ENCODE measurements at regions not wholly inside any gene's neighbourhood (a gene's known extent, or its start where the extent isn't known, plus 50 kb on each side); places are given as distances from the start of the nearest gene placed in this dataset.
"Not testable (repeated sequence)": the region's sequence is repeated elsewhere in the genome, so short reads cannot be mapped to it uniquely, and the experiment has no call there.

- WGBS (ENCODE audit: insufficient coverage, insufficient replicate concordance, low lambda C conversion rate, missing lambda C conversion rate) = 68% methylated on average over 2 of the region's 2 CpGs
- no peak for FAIRE-seq
Measured at GRCh38 chr10:28370107-28370835, 67.4 kb upstream of the MPP7 start.

GRCh38 chr10:28371638-28372037, 68.8 kb upstream of the MPP7 start:
- H3K36me3 ChIP-seq (ENCODE audit: control insufficient read depth in 2 of 2, insufficient read depth in 2 of 2, low read length in 1 of 2); intact Hi-C loops (cut with micrococcal nuclease; ENCODE audit: unreplicated experiment); FAIRE-seq; H3K4me2 ChIP-seq (ENCODE audit: control insufficient read depth, insufficient read depth); in situ Hi-C loops (cut with MboI); H3K9ac ChIP-seq (ENCODE audit: control insufficient read depth, insufficient read depth, low read length); H4K20me1 ChIP-seq (ENCODE audit: control insufficient read depth, insufficient read depth); H3K79me2 ChIP-seq (ENCODE audit: control insufficient read depth, insufficient read depth, low read length); DNase-seq (ENCODE audit: low read depth, low spot score); ATAC-seq; BruUV-seq (replicated peaks); H3K4me3 ChIP-seq; H3K27me3 ChIP-seq (replicated peaks in 1 of 2; ENCODE audit: control insufficient read depth in 2 of 2, insufficient read depth in 2 of 2, low read length in 1 of 2); RAD21 ChIA-PET (ENCODE audit: unreplicated experiment); H2AFZ ChIP-seq (ENCODE audit: control insufficient read depth, low read depth, low read length); H3K9me3 ChIP-seq (replicated peaks; ENCODE audit: control insufficient read depth, insufficient read depth, low read length); H3K27ac ChIP-seq (ENCODE audit: control insufficient read depth, insufficient read depth); H3K4me1 ChIP-seq (ENCODE audit: control insufficient read depth, insufficient read depth, low read length); POLR2A ChIA-PET: not testable (repeated sequence)
- ChIA-PET CTCF (interaction anchor here (0.8 to 1.9 kb wide), 5 partner anchors 8 to 121 kb away, joined by 3 to 7 read pairs (median 4); partner anchors contain the start of gene MPP7), SMC1A (ENCODE audit: uncharacterized antibody, unreplicated experiment) (interaction anchor here (1.4 kb wide), 1 partner anchor 37 kb away, joined by 4 read pairs; no protein-coding TSS in a partner anchor)
- 35% methylated on average over 1 of the region's 1 CpG for WGBS (ENCODE audit: insufficient coverage, insufficient replicate concordance, low lambda C conversion rate, missing lambda C conversion rate)

More at GRCh38 chr10:28370107-28370835, 67.4 kb upstream of the MPP7 start:
- H4K20me1 ChIP-seq (ENCODE audit: control insufficient read depth, insufficient read depth) = no peaks in the 10 kb centered on the region
- H3K4me1 ChIP-seq (ENCODE audit: control insufficient read depth, insufficient read depth, low read length) = peaks cover 7% of the 10 kb centered on the region
- no TSS peak for BruUV-seq (replicated peaks)
- H2AFZ ChIP-seq (ENCODE audit: control insufficient read depth, low read depth, low read length) = no peak overlapping the region
- TF ChIP-seq FOS (IDR thresholded peaks at IDR 0.05; ENCODE audit: borderline replicate concordance, extremely low read depth, insufficient read length) (no peak), ZNF207 (IDR thresholded peaks at IDR 0.05; ENCODE audit: borderline replicate concordance) (no peak), SREBF2 (IDR thresholded peaks at IDR 0.05; ENCODE audit: low read length) (no peak), BACH1 (IDR thresholded peaks at IDR 0.05; ENCODE audit: borderline replicate concordance) (no peak), SPI1 (IDR thresholded peaks at IDR 0.05; ENCODE audit: borderline replicate concordance, insufficient read depth, low read depth, low read length) (no peak), JUNB (IDR thresholded peaks at IDR 0.05) (no peak), NFYB (IDR thresholded peaks at IDR 0.05; ENCODE audit: insufficient read depth, low read depth, low read length) (no peak), REST (IDR thresholded peaks at IDR 0.05; ENCODE audit: low read depth, low read length) (no peak)
- H3K4me3 ChIP-seq = no peak overlapping the region
- H3K79me2 ChIP-seq (ENCODE audit: control insufficient read depth, insufficient read depth, low read length) = no peaks in the 10 kb centered on the region
- SMC1A ChIA-PET (ENCODE audit: uncharacterized antibody, unreplicated experiment) = no interaction called here
- no peaks in the 10 kb centered on the region for H3K9me3 ChIP-seq (replicated peaks; ENCODE audit: control insufficient read depth, insufficient read depth, low read length)
- in situ Hi-C loops (cut with MboI) = no loop called here
- POLR2A ChIA-PET = no interaction called here
- ATAC-seq (no peak), DNase-seq (ENCODE audit: low read depth, low spot score) (no peak)
- CTCF ChIA-PET = interaction anchor here (1.3 to 1.9 kb wide), 2 partner anchors 10 to 67 kb away, joined by 4 read pairs; partner anchors contain the start of gene MPP7
- H3K36me3 ChIP-seq (ENCODE audit: control insufficient read depth in 2 of 2, insufficient read depth in 2 of 2, low read length in 1 of 2) = no peaks in the 10 kb centered on the region
- RAD21 ChIA-PET (ENCODE audit: unreplicated experiment) = no interaction called here
- H3K4me2 ChIP-seq (ENCODE audit: control insufficient read depth, insufficient read depth) = no peak overlapping the region
- H3K9ac ChIP-seq (ENCODE audit: control insufficient read depth, insufficient read depth, low read length) = no peak overlapping the region
- H3K27ac ChIP-seq (ENCODE audit: control insufficient read depth, insufficient read depth) = no peak overlapping the region
- intact Hi-C loops (cut with micrococcal nuclease; ENCODE audit: unreplicated experiment) = no loop called here
- H3K27me3 ChIP-seq (replicated peaks in 1 of 2; ENCODE audit: control insufficient read depth in 2 of 2, insufficient read depth in 2 of 2, low read length in 1 of 2) = no peaks in the 10 kb centered on the region

All from GM12878 (cell line).